ENCODE measurements at regions not wholly inside any gene's neighbourhood (a gene's known extent, or its start where the extent isn't known, plus 50 kb on each side); places are given as distances from the start of the nearest gene placed in this dataset.

DNA sequence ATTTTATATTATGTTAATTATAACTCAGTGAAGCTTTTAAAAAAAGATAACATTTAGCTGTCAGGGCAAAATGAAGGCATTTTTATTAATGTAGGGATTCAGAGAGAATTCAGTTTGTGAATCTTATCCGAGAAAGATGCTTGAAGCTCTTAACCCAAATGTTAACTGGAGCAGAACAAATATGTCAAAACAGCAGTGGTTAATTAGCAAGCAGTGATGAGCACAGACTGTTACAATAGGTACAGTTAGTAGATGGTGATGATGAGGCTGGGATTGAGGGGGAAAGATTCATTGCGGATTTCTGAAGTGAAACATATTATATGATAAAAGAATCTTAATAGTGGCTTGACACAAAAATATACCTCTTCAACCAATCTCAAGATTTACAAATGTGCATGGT, 356.7 kb downstream of the DIRAS2 start:
- DNase-seq, result no peak

GRCh38 chr9:90287567-90288274, 354.9 kb downstream of the DIRAS2 start:
- peak in 1 of 3 donors; percentile 7 for DNase-seq

GRCh38 chr9:90288275-90288639, 354.4 kb downstream of the DIRAS2 start:
- DNase-seq, result no peak

- DNase-seq, result no peak
Measured at GRCh38 chr9:90290716-90291485, 351.7 kb downstream of the DIRAS2 start.

DNA sequence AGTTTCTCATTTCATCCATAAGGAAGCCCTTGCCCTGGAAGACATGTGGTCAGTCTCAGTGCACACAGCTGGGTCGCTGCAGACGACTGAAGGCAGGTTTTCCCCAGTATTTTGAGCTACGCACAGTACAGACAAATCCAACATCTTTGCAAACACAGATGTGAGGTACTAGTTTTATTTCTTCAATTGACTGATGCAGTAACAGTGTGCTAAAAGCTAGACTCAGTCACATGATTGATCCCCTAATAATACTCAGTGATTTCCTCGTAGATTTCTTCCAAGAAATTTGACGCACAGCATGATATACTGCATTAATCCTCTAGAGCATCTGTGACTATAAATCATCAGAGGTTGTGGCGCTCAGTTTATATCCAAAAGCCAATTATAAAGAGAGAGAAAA, 346.1 kb downstream of the DIRAS2 start:
- no peak for DNase-seq

DNA sequence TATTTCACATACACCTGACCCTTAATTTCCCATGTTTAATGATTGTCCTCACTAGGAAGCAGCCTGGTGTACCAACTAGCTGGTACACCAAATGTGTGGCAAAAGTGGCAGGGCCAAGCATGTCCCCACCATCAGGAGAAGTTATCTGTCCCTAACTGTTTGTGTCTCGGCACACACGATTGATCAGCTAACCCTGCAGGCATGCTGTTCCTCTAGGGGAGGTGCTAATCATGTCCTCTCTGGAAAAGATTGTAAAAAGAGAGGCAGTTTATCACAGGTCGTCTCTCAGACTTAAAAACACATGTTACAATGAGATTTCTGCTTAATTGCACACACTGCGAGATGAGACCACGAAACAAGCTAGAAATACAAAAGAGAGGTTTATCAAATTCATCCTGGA, 342.7 kb downstream of the DIRAS2 start:
- DNase-seq, result no peak

DNA sequence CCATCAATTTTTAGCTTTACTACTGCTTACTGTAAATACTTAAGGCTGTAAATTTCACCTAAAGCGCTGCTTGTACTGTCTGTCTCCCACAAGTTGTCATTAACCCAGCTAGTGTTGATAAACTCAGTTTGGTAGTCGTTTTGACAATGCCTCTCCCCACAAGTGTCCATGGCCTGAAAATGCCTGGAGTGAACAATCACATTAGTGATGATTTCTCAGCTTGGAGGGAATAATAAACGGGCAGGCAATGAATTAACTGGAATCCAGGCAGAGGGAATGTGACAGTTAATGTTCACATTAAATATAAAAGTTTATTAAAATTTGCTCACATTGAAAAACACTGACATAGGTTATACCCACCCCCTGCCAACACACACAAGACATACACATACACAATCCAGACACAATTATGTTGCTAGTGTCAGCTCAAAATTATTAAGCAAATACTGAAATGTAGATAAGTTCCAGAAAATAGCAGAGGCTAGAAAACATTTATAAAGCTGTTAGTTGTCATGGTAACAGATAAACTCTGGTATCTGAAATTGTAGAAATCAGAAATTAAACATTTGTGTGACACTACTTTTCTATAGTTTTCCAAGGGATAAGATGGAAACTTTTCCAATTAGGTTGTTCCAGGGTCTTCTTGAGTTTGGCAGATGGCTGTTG, 341.9 kb downstream of the DIRAS2 start:
- no peak for DNase-seq

GRCh38 chr9:90301277-90301653, 341.4 kb downstream of the DIRAS2 start:
- DNase-seq, result peak in 2 of 3 donors; percentile 12 to 18

DNA sequence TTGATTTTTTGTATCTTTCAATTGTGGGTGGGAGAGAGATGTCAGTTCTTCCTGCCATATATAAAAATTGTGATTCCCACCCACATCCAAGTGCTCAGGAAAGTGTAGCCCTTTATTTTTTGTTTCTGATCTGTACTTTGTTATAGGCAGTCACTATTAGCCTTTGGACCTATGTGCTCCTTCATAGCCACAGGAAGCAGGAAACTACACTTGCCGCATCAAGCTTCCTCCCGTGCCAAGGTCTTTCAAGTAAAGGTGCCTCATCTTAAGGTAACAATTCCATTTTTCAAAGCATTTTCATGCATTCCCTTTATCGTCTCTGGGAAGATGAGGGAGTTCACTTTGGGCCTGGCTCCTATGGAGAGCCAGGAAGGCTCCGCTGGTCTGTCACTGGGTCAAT, 339.0 kb downstream of the DIRAS2 start:
- DNase-seq, result no peak

DNA sequence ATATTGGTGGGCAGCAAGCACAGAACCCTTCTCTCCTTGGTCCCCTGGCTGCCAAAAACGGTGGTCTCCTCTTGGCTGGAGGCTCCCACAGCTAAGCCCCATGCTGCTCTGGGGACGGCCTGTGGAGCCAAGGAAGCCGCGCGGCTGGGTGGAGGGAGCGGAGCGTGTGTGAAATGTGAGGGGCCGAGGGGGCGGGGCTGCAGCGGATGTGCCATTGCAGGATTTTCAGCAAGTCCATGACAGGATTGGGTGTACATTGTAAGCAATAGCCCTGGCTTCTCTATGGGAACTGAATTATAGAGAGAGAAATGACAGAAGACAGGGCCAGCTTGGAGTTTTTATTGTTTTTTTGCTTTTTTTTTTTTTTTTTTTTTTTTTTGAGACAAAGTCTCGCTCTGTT, 336.5 kb downstream of the DIRAS2 start:
- no peak for DNase-seq

DNA sequence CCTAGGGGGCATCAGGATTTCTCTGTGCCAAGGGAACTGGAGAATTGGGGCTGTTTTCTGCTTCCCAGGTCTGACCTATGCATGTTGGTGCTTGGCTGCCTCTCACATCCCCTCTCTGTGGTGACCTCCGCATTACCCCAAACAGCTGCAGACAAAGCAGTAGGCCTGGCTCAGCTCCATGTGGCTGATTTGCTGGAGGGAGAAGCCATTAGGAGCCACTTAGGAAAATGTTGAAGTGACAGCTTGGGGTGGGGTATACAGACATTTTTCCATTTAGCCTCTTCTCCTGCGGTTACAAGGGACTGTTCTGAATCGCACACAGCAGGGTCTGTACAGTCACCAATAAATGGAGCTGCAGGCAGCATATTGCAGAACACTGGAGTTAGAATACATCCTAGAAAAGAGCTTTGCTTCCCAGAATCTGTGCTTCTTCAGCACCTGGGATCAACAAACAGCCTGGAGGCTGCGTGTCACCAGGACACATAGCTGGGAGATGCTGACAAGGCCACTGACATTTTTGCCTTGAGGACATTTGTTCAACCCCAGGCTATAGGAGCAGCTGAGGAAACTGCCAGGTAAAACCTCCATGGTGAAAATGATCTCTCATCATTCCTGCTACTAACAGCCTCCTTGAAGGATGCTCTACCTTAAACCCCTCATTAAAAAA, 335.3 kb downstream of the DIRAS2 start:
- no peak for DNase-seq

DNA sequence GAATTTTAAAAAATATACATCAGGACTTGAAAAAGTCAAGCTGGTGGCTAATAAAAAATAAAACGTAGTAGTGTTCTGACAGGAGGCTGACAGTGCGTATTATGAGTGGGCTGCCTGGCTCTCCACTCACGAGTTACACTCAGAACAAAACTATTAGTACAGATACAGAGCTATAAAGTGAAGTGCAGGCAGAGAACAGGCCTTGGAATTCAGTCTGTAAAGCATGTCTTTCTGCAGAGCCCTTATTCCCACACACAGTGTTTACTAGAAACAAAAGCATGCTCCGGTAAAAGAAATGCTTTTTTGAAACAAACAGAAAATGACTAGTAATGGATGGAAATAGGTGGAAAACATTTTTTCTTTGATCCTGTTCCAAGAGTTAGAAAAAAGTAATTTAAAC, 334.7 kb downstream of the DIRAS2 start:
- DNase-seq, result no peak

- DNase-seq, result no peak
Measured at GRCh38 chr9:90308691-90309090, 333.9 kb downstream of the DIRAS2 start.

DNA sequence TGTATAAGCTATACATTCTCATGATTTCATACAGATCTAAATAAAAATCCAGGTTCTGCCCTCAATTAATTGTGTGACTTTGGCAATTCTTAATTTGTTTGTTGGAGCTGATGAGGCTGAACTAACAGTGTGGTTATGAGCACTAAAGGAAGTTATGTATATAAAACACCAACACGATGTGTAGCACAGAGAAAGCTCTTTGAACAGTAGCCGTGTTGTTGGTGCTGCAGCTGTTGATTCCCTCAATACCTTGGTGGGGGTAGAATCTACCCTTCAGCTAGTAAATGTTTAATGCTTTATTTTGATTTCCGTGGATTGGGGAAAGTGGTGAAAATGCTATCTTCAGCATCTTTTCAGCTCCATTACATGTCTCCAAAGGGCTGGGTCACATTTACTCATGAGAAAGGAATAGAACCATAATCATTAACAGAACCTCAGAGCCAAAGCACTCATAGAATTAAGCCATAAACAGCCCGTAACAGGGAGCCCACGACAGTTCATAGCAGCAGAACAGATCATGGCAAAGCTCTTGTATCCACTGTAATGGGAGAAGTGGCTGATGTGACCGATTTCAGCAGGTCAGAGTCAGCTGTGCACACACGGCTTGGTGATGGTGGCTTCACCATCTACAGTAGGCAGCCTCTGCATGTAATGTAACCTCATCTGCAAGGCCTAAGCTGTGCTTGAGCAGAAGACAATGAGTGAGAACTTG, 332.7 kb downstream of the DIRAS2 start:
- DNase-seq, result no peak

- DNase-seq, result no peak
Measured at GRCh38 chr9:90310521-90310876, 332.1 kb downstream of the DIRAS2 start.

DNA sequence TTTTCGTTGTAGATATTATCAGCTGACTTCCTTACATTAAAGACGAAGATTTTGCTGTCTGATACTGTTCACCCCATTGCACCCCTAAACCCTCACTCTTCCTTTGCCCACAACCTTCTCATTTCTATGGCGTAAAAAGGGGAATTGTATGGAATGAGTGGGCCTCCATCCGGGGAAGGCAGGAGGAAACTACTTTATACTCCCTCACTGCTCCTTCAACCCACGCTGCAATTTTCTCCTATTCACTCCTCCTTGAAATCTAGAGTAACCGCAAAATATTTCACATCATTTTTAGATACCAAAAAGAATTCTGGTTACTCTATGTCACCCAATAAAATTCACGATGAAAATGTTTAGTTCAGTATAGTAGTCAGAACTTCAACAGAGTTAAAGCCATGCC, 330.8 kb downstream of the DIRAS2 start:
- no peak for DNase-seq

GRCh38 chr9:90322296-90322695, 320.3 kb downstream of the DIRAS2 start:
- DNase-seq, result no peak

DNA sequence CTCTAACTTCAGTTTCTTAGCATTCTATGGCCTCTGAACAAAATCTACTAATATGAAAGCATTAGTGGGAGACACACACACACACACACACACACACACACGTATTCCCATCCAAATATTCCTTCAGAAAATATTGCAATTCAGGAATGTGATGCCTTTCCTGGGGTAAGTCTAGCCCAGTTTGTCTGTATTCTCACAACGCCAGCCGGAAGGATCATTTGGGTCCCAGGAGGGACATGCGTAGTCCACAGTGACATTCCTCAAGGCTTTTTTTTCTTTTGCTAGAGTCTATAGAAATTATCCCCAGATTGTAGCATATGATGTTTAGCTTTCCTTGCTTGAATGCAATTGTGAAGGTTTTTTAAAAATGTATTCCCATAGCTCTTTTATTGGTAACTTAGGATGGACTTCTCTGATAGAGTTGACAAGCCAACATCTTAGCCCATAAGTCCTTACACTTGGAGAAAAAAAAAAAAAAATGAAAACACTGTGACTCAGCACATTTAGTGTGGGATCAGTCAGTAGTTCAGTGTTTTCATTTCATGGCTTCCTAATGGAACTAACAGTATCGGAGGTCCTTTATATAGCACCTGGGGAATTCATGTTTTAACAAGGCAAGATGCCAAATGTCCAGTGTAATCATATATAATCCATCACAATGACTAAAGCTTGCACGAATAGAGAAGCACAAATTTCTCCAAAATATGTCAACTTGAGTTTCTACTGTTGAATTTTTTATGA, 316.5 kb downstream of the DIRAS2 start:
- no peak for DNase-seq

- no peak for DNase-seq
Measured at GRCh38 chr9:90330231-90330630, 312.4 kb downstream of the DIRAS2 start.

DNA sequence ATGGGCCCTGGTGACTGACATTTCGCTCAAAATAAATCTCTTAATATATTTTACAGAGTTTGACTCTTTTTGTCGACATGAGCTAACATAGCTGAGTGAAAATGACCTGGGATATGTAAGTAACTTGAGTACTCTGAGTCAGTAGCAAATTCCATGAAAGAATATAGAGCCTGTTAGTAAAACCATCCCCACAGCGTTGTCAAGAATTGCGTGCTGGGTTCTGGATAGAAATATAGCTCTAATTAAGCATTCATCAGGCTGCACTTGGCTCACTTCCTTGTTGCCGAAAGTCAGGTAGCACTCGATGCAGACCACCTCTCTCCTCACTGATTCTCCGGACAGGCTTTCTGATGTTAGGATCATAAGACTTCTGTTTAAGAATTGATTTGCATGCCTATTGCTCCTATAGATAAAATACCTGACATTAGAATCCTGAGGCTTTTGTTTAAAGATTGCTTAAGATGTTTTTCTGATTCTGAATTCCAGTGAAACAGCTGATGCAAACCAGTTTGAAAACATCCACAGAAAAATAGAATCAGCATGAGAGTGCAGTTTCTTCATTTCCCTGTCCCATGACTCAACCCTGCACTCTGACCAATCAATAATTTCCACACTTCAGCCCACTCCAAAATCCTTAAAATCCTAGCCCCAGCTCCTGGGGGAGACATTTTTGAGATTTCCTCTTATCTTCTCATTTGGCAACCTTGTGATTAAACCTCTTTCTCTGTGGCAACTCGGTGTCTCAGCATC, 310.6 kb downstream of the DIRAS2 start:
- peak; percentile 32 to 41 (median 38) for DNase-seq

- DNase-seq, result no peak
Measured at GRCh38 chr9:90333226-90333625, 309.4 kb downstream of the DIRAS2 start.
